ENCODE measurements at regions not wholly inside any gene's neighbourhood (a gene's known extent, or its start where the extent isn't known, plus 50 kb on each side); places are given as distances from the start of the nearest gene placed in this dataset.

- TF ChIP-seq, protein P1, sequence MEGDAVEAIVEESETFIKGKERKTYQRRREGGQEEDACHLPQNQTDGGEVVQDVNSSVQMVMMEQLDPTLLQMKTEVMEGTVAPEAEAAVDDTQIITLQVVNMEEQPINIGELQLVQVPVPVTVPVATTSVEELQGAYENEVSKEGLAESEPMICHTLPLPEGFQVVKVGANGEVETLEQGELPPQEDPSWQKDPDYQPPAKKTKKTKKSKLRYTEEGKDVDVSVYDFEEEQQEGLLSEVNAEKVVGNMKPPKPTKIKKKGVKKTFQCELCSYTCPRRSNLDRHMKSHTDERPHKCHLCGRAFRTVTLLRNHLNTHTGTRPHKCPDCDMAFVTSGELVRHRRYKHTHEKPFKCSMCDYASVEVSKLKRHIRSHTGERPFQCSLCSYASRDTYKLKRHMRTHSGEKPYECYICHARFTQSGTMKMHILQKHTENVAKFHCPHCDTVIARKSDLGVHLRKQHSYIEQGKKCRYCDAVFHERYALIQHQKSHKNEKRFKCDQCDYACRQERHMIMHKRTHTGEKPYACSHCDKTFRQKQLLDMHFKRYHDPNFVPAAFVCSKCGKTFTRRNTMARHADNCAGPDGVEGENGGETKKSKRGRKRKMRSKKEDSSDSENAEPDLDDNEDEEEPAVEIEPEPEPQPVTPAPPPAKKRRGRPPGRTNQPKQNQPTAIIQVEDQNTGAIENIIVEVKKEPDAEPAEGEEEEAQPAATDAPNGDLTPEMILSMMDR (conservative IDR thresholded peaks at IDR 0.05): no peak
- no peak for TF ChIP-seq ZFX (IDR thresholded peaks at IDR 0.05)
Observed at GRCh38 chr3:30288830-30289229, 317.6 kb upstream of the TGFBR2 start.
